Stomach (tissue), 4 donors: ENCODE measurements at regions not wholly inside any gene's neighbourhood (a gene's known extent, or its start where the extent isn't known, plus 50 kb on each side); places are given as distances from the start of the nearest gene placed in this dataset.

Experiments used
- POLR2A ChIP-seq, 4 donors: fragments of 450-650 bp; IDR thresholded peaks; one replicate each; pipeline ENCODE4 v1.6.1; 2016; ENCODE audit warnings: antibody characterized with exemption in 4 of 4, control low read depth in 2 of 4, mild to moderate bottlenecking in 1 of 4, moderate library complexity in 1 of 4
- POLR2AphosphoS5 ChIP-seq, 3 donors: sonication (generic); formaldehyde crosslinking; IDR thresholded peaks; one replicate each; pipeline ENCODE4 v1.6.1; 2016; ENCODE audit warnings: antibody characterized with exemption in 3 of 3
- TF ChIP-seq, protein P1 (sequence below), 7 experiments: fragments of 450-650 bp in 4 of 7; fragments of 200-600 bp in 3 of 7; sonication (generic) in 3 of 7; IDR thresholded peaks; one replicate each; pipeline ENCODE4 v1.5.1; 2016 to 2019; ENCODE audit warnings: antibody characterized with exemption in 7 of 7, control low read depth in 2 of 7, mild to moderate bottlenecking in 1 of 7

DNA sequence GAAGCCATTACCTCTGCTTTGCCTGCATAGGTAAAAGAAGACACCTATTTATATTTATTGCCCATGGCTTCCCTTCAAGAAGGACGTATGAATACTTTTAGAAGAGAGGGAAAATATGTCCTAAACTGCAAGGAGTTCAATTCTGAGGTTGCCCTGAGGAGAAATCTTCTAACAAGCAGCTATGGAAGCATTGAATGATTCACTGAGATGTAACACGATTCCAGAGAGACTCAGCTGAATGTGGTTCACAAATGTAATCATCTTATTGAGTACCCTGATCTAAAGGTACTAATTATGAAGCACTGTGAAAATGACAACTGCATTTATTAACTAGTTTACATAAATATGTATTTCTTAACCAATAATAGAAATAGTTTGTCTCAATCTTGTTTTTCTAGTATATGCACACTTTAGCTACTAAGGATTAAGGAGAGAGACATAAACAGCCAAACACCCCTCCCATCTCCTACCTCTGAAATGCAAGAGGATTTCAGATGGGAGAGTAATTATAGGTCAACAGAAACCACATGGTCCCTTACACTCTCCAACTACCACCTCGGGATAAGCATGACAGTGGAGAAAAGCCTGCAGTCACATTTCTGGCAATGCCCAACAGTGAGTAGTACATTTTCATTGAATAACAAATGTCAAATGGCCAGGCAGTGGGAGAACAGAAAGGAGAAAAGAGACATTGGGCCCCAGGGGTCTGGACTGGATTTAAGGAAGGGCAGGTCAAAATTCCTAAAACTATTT lies 506.2 kb upstream of the IL12A start:
- TF ChIP-seq POLR2A (IDR thresholded peaks at IDR 0.05) (no peak), POLR2AphosphoS5 (IDR thresholded peaks at IDR 0.05) (no peak)
- TF ChIP-seq, protein P1, sequence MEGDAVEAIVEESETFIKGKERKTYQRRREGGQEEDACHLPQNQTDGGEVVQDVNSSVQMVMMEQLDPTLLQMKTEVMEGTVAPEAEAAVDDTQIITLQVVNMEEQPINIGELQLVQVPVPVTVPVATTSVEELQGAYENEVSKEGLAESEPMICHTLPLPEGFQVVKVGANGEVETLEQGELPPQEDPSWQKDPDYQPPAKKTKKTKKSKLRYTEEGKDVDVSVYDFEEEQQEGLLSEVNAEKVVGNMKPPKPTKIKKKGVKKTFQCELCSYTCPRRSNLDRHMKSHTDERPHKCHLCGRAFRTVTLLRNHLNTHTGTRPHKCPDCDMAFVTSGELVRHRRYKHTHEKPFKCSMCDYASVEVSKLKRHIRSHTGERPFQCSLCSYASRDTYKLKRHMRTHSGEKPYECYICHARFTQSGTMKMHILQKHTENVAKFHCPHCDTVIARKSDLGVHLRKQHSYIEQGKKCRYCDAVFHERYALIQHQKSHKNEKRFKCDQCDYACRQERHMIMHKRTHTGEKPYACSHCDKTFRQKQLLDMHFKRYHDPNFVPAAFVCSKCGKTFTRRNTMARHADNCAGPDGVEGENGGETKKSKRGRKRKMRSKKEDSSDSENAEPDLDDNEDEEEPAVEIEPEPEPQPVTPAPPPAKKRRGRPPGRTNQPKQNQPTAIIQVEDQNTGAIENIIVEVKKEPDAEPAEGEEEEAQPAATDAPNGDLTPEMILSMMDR (IDR thresholded peaks at IDR 0.05) = no peak
